ENCODE measurements at regions not wholly inside any gene's neighbourhood (a gene's known extent, or its start where the extent isn't known, plus 50 kb on each side); places are given as distances from the start of the nearest gene placed in this dataset.

DNA sequence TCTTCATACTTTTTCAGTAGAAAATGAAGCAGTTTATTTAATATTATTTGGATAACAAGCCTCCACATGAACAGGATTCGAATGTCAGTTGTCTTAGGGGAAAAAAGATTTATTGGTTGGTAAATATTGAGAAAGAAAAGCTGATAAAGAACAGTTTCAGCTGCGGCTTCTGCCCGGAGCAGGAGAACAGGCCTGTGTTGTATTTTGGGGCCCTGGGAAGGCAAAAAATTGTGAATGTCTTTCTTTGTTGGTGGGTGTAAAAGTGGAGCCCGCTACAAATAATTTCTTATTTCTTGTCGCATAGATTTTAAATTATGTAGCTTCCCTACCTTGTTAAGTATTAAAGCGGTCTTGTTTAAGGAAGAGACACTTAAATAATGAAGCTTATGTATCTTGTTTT lies 90.5 kb upstream of the PAX1 start:
- H3K4me3 ChIP-seq (ENCODE audit: low read depth, low read length), result no peak overlapping the region
- DNase-seq (ENCODE audit: low read depth, low spot score), result no peak
- ChIA-PET POLR2A (no interaction called here), CTCF (interaction anchor here (0.7 to 3.2 kb wide), 12 partner anchors 14 to 778 kb away, joined by 3 to 27 read pairs (median 4); no protein-coding TSS in a partner anchor)
- TF ChIP-seq CTCF (IDR thresholded peaks at IDR 0.05; ENCODE audit: insufficient read depth, low read length, missing control alignments), result no peak

DNA sequence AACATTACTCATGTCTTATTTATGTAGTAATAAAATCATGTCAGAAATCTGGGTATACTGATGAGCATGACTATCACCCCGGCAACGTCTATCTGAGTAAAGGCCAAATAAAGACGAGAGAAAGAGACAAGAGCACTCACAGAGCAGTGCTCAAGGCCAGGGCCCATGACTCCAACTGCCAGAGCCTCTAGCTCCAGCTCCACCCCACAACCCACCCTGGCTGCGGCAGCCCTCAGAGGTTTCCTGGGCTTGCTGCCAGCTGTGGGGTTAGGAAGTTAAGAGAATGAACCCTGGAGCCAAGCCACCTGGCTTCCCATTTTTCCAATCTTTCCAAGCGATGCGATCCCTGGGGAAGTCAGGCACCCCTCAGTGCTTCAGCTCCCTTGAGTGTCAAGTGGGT lies 92.0 kb upstream of the PAX1 start:
- TF ChIP-seq CTCF (IDR thresholded peaks at IDR 0.05; ENCODE audit: insufficient read depth, low read length, missing control alignments), result no peak
- ChIA-PET CTCF (interaction anchor here (0.6 to 3.2 kb wide), 3 partner anchors 12 to 777 kb away, joined by 3 to 27 read pairs (median 15); no protein-coding TSS in a partner anchor), POLR2A (no interaction called here)
- no peak overlapping the region for H3K4me3 ChIP-seq (ENCODE audit: low read depth, low read length)
- DNase-seq (ENCODE audit: low read depth, low spot score), result no peak

DNA sequence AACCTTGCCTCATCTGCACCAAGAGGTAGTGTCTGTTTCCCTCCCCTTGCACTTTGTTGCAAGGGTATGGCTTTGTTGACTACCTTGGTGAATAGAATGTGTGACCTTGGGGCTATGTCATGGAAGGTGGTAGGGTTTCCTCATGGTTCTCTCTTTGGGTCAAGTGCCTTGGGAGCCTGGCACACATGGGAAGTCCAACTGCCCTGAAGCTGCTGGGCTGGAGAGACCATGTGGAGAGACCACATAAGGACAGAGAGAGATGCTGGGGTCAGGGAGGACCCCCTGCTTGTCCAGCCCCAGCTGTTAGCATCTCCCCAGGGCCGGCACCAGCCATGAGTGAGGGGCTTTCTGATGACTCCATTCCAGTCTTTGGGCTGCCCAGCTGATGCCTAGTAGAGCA lies 95.5 kb upstream of the PAX1 start:
- no peak overlapping the region for H3K4me3 ChIP-seq (ENCODE audit: low read depth, low read length)
- ChIA-PET POLR2A (no interaction called here), CTCF (no interaction called here)
- TF ChIP-seq CTCF (IDR thresholded peaks at IDR 0.05; ENCODE audit: insufficient read depth, low read length, missing control alignments), result no peak
- DNase-seq (ENCODE audit: low read depth, low spot score), result no peak

DNA sequence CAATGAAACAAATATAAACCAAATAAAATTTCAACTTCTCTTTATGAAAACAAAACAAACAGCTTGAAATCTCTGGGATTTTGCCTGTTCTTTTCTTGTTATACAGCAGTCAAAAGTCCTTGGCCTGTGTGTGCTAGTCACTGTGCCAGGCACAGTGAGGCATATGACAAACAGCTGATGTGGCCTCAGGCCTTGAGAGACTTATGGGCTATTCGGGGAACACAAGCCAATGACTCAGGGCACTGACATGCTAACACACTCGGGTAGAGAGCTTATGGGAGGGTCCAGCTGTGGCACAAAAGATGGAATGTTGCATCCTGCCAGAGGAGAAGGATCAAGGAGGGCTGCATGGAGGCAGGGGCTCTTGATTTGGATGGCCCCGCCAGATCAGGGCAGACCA lies 95.4 kb upstream of the NKX2-2 start:
- ChIA-PET POLR2A (no interaction called here), CTCF (no interaction called here)
- no peak for DNase-seq (ENCODE audit: low read depth, low spot score)
- H3K4me3 ChIP-seq (ENCODE audit: low read depth, low read length), result no peak overlapping the region
- TF ChIP-seq CTCF (IDR thresholded peaks at IDR 0.05; ENCODE audit: insufficient read depth, low read length, missing control alignments), result no peak

DNA sequence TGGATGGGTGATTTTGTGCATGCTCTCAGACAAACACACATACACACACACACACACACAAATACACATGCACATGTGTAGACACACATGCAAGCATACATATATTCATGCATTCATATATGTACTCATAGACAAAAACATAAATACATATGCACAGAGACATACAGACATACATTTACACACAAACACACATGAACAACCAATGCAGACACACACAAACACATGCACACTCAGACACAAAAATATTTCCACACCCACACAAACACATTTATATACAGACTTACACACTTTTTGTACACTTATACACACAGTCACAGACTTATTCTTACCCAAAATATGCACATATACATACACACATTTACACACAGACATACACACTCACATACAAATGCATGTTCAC lies 94.9 kb upstream of the NKX2-2 start:
- POLR2A ChIA-PET, result no interaction called here
- no peak for TF ChIP-seq CTCF (IDR thresholded peaks at IDR 0.05; ENCODE audit: insufficient read depth, low read length, missing control alignments)
- no peak for DNase-seq (ENCODE audit: low read depth, low spot score)
- H3K4me3 ChIP-seq (ENCODE audit: low read depth, low read length), result no peak overlapping the region
- CTCF ChIA-PET, result no interaction called here

GRCh38 chr20:21607971-21608725 lies 94.3 kb upstream of the NKX2-2 start:
- POLR2A ChIA-PET, result no interaction called here
- DNase-seq (ENCODE audit: low read depth, low spot score), result no peak
- no peak for TF ChIP-seq CTCF (IDR thresholded peaks at IDR 0.05; ENCODE audit: insufficient read depth, low read length, missing control alignments)
- CTCF ChIA-PET, result no interaction called here
- H3K4me3 ChIP-seq (ENCODE audit: low read depth, low read length), result no peak overlapping the region
